DND-41 (cell line): ENCODE measurements at regions not wholly inside any gene's neighbourhood (a gene's known extent, or its start where the extent isn't known, plus 50 kb on each side); places are given as distances from the start of the nearest gene placed in this dataset.

Experiments
- EZH2 ChIP-seq: IDR thresholded peaks from 3 replicates; pipeline ENCODE4 v1.6.1; 2012; ENCODE audit warnings: borderline replicate concordance, low read depth, mild to moderate bottlenecking, moderate library complexity, low read length, inconsistent platforms; ENCODE audit not compliant: severe bottlenecking
- TF ChIP-seq, protein P1 (sequence below): IDR thresholded peaks from 2 replicates; pipeline ENCODE4 v1.5.1; 2012; ENCODE audit warnings: borderline replicate concordance, low read length, moderate library complexity, mild to moderate bottlenecking; ENCODE audit not compliant: poor library complexity, severe bottlenecking; ENCODE audit errors: extremely low read depth

- TF ChIP-seq, protein P1, sequence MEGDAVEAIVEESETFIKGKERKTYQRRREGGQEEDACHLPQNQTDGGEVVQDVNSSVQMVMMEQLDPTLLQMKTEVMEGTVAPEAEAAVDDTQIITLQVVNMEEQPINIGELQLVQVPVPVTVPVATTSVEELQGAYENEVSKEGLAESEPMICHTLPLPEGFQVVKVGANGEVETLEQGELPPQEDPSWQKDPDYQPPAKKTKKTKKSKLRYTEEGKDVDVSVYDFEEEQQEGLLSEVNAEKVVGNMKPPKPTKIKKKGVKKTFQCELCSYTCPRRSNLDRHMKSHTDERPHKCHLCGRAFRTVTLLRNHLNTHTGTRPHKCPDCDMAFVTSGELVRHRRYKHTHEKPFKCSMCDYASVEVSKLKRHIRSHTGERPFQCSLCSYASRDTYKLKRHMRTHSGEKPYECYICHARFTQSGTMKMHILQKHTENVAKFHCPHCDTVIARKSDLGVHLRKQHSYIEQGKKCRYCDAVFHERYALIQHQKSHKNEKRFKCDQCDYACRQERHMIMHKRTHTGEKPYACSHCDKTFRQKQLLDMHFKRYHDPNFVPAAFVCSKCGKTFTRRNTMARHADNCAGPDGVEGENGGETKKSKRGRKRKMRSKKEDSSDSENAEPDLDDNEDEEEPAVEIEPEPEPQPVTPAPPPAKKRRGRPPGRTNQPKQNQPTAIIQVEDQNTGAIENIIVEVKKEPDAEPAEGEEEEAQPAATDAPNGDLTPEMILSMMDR, result no peak
- no peak for TF ChIP-seq EZH2
These were observed 197.0 kb downstream of the HRH4 start for GRCh38 chr18:24657444-24657842.
